Neuron (in vitro differentiated cells): ENCODE measurements at regions not wholly inside any gene's neighbourhood (a gene's known extent, or its start where the extent isn't known, plus 50 kb on each side); places are given as distances from the start of the nearest gene placed in this dataset.

Source experiments
- H2AFZ ChIP-seq: one replicate; pipeline ENCODE4 v1.6.1; 2013; ENCODE audit warnings: low read depth, mild to moderate bottlenecking, inconsistent platforms, low read length, moderate library complexity
- H3K27me3 ChIP-seq: one replicate; pipeline ENCODE4 v1.6.1; 2013; ENCODE audit warnings: low read length; ENCODE audit not compliant: insufficient read depth
- H3K36me3 ChIP-seq: one replicate; pipeline ENCODE4 v1.6.1; 2013; ENCODE audit warnings: low read length; ENCODE audit not compliant: insufficient read depth
- H3K4me1 ChIP-seq: one replicate; pipeline ENCODE4 v1.6.1; 2013; ENCODE audit warnings: low read length; ENCODE audit not compliant: insufficient read depth
- H3K4me3 ChIP-seq: 2 replicates; pipeline ENCODE4 v1.5.1; 2013; ENCODE audit warnings: mild to moderate bottlenecking, low read length, moderate library complexity
- H3K9me3 ChIP-seq: one replicate; pipeline ENCODE4 v1.6.1; 2013; ENCODE audit warnings: low read length

GRCh38 chr7:36100634-36101033 lies 52.4 kb upstream of the EEPD1 start:
- Histone ChIP-seq H3K9me3 (no peaks in the 10 kb centered on the region), H3K36me3 (no peaks in the 10 kb centered on the region), H2AFZ (no peak overlapping the region), H3K4me3 (no peak overlapping the region), H3K27me3 (no peaks in the 10 kb centered on the region), H3K4me1 (no peaks in the 10 kb centered on the region)
